A673 (cell line): ENCODE measurements at regions not wholly inside any gene's neighbourhood (a gene's known extent, or its start where the extent isn't known, plus 50 kb on each side); places are given as distances from the start of the nearest gene placed in this dataset.

ENCODE experiments used
- EZH2 ChIP-seq: fragments of 200-600 bp; sonication (generic); IDR thresholded peaks from 2 replicates; pipeline ENCODE4 v1.6.1; 2017; ENCODE audit warnings: borderline replicate concordance, low read depth, mild to moderate bottlenecking, mixed read lengths, antibody characterized with exemption, low read length; ENCODE audit not compliant: poor library complexity, severe bottlenecking
- TF ChIP-seq, protein P1 (sequence below): fragments of 300-800, 200-600 bp; sonication (generic); conservative IDR thresholded peaks from 2 replicates; pipeline ENCODE4 v1.5.1; 2017; ENCODE audit warnings: low read depth, mild to moderate bottlenecking, antibody characterized with exemption, low read length, moderate library complexity, mixed read lengths

DNA sequence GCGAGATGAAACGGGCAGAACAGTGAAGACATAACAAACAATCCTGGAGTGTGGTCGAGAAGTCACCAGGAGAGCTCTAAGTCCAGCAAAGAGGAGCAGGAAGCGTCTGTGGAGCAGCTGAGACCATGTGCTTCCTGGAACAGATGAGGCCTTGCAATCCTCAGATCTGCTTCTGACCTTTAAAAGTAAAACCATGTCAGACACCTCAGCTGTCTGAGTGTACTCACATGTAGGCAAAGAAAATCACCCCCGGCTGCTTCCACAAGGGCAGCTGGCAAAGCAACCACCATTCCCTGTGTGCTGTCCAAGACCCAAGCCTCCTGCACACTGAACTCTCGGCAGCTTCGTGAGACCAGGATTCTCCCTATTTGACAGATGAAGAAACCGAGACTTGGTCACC, 76.6 kb downstream of the EDN3 start:
- TF ChIP-seq, protein P1, sequence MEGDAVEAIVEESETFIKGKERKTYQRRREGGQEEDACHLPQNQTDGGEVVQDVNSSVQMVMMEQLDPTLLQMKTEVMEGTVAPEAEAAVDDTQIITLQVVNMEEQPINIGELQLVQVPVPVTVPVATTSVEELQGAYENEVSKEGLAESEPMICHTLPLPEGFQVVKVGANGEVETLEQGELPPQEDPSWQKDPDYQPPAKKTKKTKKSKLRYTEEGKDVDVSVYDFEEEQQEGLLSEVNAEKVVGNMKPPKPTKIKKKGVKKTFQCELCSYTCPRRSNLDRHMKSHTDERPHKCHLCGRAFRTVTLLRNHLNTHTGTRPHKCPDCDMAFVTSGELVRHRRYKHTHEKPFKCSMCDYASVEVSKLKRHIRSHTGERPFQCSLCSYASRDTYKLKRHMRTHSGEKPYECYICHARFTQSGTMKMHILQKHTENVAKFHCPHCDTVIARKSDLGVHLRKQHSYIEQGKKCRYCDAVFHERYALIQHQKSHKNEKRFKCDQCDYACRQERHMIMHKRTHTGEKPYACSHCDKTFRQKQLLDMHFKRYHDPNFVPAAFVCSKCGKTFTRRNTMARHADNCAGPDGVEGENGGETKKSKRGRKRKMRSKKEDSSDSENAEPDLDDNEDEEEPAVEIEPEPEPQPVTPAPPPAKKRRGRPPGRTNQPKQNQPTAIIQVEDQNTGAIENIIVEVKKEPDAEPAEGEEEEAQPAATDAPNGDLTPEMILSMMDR = no peak
- no peak for TF ChIP-seq EZH2
